ENCODE measurements at regions not wholly inside any gene's neighbourhood (a gene's known extent, or its start where the extent isn't known, plus 50 kb on each side); places are given as distances from the start of the nearest gene placed in this dataset.

DNA sequence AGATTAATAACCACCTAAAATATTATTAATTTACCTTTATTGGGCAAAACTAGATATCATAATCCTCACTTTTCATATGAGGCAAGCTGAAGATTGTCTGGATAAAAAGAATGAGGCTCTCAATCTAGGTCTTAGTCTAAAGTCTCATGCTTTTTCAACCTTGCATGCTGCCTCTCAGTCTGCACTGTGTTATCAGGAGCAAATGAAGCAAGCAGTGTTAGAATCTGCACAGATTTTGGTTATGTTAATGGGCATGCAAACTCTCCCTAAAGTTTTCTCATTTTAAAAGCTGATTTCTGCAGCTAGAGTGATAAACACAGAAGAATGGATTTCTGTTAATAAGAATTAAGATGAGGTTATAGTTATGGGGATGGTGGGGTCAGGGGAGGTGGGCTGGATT is 350.7 kb upstream of the C11orf87 start:
- TF ChIP-seq, protein P1, sequence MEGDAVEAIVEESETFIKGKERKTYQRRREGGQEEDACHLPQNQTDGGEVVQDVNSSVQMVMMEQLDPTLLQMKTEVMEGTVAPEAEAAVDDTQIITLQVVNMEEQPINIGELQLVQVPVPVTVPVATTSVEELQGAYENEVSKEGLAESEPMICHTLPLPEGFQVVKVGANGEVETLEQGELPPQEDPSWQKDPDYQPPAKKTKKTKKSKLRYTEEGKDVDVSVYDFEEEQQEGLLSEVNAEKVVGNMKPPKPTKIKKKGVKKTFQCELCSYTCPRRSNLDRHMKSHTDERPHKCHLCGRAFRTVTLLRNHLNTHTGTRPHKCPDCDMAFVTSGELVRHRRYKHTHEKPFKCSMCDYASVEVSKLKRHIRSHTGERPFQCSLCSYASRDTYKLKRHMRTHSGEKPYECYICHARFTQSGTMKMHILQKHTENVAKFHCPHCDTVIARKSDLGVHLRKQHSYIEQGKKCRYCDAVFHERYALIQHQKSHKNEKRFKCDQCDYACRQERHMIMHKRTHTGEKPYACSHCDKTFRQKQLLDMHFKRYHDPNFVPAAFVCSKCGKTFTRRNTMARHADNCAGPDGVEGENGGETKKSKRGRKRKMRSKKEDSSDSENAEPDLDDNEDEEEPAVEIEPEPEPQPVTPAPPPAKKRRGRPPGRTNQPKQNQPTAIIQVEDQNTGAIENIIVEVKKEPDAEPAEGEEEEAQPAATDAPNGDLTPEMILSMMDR (IDR thresholded peaks at IDR 0.05): no peak
- TF ChIP-seq POLR2A (IDR thresholded peaks at IDR 0.05): no peak

All from right lobe of liver (tissue), 4 donors.